ENCODE measurements at regions not wholly inside any gene's neighbourhood (a gene's known extent, or its start where the extent isn't known, plus 50 kb on each side); places are given as distances from the start of the nearest gene placed in this dataset.

DNA sequence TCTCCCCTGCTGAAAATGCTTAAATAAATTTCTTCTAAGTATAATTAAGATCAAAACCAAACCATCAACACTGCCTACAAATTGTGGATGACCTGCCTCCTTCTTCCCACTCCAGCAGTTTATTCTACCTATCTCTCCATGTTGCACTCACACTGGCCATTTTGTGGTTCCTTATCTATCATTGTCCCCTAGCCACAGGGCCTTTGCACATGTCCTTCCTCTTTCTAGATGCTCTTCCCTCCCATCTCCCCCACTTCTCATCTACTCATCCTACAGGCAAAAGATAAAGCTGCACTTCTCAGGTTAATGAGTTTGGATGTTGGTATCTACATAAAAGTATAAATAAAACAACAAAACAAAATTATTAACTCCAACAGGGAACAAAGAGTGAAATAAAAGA, 70.6 kb upstream of the CCNG1 start:
- TF ChIP-seq, protein P1, sequence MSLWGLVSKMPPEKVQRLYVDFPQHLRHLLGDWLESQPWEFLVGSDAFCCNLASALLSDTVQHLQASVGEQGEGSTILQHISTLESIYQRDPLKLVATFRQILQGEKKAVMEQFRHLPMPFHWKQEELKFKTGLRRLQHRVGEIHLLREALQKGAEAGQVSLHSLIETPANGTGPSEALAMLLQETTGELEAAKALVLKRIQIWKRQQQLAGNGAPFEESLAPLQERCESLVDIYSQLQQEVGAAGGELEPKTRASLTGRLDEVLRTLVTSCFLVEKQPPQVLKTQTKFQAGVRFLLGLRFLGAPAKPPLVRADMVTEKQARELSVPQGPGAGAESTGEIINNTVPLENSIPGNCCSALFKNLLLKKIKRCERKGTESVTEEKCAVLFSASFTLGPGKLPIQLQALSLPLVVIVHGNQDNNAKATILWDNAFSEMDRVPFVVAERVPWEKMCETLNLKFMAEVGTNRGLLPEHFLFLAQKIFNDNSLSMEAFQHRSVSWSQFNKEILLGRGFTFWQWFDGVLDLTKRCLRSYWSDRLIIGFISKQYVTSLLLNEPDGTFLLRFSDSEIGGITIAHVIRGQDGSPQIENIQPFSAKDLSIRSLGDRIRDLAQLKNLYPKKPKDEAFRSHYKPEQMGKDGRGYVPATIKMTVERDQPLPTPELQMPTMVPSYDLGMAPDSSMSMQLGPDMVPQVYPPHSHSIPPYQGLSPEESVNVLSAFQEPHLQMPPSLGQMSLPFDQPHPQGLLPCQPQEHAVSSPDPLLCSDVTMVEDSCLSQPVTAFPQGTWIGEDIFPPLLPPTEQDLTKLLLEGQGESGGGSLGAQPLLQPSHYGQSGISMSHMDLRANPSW (CRISPR knock-in tag; conservative IDR thresholded peaks at IDR 0.05; ENCODE audit: low read depth), result no peak
- TF ChIP-seq, protein P2, sequence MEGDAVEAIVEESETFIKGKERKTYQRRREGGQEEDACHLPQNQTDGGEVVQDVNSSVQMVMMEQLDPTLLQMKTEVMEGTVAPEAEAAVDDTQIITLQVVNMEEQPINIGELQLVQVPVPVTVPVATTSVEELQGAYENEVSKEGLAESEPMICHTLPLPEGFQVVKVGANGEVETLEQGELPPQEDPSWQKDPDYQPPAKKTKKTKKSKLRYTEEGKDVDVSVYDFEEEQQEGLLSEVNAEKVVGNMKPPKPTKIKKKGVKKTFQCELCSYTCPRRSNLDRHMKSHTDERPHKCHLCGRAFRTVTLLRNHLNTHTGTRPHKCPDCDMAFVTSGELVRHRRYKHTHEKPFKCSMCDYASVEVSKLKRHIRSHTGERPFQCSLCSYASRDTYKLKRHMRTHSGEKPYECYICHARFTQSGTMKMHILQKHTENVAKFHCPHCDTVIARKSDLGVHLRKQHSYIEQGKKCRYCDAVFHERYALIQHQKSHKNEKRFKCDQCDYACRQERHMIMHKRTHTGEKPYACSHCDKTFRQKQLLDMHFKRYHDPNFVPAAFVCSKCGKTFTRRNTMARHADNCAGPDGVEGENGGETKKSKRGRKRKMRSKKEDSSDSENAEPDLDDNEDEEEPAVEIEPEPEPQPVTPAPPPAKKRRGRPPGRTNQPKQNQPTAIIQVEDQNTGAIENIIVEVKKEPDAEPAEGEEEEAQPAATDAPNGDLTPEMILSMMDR (IDR thresholded peaks at IDR 0.05), result no peak
- TF ChIP-seq TCF7 (CRISPR knock-in tag; IDR thresholded peaks at IDR 0.05; ENCODE audit: low read depth) (no peak), CREB1 (CRISPR knock-in tag; IDR thresholded peaks at IDR 0.05) (no peak), NR3C1 (CRISPR knock-in tag; conservative IDR thresholded peaks at IDR 0.05; ENCODE audit: low read depth) (no peak)
- TF ChIP-seq, protein P3, sequence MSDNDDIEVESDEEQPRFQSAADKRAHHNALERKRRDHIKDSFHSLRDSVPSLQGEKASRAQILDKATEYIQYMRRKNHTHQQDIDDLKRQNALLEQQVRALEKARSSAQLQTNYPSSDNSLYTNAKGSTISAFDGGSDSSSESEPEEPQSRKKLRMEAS (CRISPR knock-in tag; IDR thresholded peaks at IDR 0.05), result no peak

All from WTC11 (cell line).